Hippocampal formation (tissue), 2 donors: ENCODE measurements at regions not wholly inside any gene's neighbourhood (a gene's known extent, or its start where the extent isn't known, plus 50 kb on each side); places are given as distances from the start of the nearest gene placed in this dataset.

Source experiments
- DNase-seq, 2 donors: peaks; one replicate each; lab custom pipeline; 2025; lab: John Stamatoyannopoulos, UW

DNA sequence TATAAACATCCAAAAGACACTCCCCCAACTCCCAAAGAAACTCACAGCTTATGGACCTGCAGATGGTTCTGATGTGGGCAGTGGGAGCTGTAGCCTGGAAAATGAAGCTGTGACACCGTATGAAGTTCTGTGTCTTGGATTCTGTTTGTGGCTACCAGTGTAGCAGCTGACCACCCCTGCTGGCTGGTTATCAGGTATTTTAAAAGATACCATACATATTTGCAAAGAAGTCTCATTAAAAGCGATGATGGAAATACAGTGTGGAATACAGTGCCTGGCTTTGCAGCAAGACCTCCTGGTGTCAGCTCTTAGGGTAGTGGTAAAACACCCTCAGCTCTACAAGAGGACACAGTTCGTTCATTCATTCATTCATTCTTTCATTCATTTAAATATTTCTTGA is 194.3 kb upstream of the PRKCQ start:
- DNase-seq, result no peak

DNA sequence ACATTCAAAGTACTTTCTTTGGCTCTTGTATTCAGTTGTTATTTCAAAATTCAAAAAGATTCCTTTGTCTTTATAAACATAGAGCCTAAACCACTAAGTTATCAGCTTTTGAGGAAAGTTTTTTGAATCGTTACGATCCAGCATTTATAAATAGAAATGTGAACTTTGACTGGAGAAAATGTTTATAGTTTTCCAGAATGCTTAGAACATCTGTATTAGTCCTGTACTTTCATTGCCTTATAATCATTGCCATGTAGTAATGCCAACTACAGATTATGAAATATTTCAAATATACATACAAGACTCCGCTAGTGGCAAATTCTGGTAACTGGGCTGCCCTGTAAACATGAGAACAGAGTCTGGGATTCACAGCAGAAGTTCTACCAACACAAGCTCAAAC is 191.3 kb upstream of the PRKCQ start:
- no peak for DNase-seq

DNA sequence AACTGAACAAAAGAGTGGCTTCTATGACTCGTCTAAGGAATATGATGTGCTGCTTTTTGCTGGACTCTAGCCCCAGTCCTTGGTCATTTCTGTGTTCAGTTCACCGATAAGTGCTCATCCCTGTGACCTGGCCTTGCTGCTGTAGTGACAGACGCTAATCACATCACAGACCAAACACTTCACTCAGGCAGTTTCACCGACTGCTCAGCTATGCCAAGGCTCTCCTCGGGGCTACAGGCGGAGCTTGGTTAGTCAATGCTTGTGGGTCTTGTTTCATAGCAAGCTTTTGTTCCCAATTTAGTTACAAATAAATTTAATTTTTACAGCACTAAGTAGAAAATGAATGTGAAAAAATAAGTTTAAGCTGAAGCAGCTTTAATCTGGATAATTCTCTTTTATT is 190.8 kb upstream of the PRKCQ start:
- DNase-seq, result no peak

DNA sequence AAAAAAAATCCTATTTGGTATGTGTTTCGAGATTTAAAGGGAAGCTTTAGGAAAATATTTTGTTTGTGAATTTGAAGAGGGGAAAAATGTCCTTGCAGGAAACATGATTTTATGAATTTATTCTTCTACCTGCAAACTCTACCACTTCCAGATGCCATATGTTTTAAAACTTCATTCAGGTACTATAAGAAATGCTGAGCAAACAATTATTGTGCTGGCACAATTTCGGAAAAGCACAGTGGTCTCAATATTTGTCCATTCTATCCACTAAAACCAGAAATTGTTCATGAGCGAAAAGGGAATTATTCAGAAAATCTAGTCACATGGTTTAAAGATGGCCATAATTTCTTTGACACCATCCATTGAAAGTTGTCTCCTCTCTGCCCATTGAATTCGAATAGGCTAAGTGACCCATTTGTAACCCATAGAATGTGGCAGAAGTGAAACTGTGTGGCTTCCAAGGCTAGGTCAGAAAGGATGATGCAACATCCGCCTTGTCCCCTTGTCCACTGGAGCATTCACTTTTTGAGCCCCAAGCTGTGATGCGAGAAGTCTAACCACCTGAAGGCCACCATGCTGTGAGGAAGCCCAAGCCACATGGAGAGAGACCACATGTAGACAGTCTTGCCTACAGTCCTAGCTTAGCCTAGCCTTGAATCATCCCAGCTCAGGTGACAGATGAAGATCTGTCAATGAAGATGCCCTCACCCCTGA is 189.8 kb upstream of the PRKCQ start:
- DNase-seq, result no peak

DNA sequence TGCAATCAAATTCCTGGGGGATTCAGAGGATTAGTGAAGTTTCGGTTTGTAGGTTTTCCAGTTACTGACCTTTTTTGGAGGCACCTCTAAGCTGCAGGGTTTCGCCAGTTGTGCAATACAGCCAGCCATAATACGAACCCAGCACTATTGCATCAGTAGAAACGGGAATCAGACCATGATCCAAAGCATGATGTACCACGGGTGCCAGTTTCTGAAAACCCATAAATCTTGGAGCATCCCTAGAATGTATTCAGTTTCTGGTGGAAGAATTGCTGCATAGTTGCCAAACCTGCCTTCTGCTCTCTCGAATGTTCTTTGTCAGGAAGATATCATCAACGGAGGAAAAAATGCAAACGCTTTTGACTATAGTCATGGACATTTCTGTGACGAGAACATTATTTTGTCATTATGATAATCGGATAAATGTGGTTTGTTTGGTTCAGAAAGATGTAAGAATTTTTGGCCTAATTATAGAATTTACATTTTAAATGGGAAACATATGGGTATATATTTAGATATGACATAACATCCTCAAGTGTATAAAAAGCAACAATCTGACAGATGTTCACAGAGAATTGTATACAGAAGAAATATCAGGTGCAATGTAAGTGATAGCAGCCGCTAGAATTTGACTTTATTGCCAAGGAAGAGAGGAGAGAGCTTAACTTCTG is 186.2 kb upstream of the PRKCQ start:
- no peak for DNase-seq

DNA sequence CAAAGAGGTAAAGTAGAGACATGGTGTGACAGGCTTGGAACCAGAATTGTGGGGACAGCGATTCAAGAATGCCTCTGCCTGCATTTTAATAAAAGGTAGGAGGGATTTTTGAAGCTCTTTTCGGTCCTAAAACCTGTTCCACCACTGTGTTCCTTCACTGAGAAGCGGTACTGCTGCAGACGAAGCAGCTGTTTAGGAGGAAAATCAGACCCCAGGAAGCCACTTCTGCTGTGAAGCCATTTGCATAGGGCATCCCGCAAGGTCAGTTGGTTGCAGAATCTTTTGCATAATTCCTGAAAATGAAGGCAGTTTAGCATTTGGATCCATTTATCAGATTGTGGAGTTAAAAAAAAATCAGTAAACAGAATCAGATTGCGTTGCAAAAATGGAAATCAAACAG is 183.3 kb upstream of the PRKCQ start:
- no peak for DNase-seq

DNA sequence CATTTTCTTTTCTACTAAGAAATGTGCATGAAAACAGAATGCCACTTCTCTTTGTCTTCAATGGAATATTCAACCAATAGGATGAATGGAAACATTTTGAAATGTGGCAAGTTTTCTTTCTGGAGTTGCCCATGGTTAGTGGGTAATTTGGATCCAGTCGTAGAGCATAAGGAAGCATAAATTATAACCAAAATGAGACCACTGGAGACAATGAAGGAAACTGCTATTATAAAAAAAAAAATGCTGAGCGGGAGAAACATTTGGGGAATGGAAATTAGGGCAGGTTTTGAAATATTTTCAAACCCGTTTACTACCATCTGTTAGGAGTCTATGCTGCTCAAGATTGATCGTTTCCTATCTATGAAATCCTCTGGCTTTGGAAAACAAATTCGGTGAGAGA is 182.9 kb upstream of the PRKCQ start:
- DNase-seq, result no peak

DNA sequence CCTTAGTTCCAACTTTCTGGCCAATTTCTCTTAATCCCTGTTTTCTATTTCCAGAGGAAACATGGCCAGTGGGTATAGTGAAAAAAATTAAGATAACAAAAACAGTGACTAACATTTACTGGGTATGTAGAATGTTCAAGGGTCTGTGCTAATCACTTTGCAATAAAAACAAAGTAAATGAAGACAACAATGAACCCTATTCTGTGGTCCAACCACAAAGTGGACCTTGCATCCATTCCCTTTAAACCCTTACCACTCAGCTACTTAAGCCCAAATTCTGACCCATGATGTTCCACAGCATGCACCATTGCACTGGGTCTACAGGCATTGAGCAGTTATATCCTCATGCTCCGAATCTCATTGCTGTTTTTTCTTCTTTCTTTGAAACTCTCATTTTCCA is 179.9 kb upstream of the PRKCQ start:
- no peak for DNase-seq

DNA sequence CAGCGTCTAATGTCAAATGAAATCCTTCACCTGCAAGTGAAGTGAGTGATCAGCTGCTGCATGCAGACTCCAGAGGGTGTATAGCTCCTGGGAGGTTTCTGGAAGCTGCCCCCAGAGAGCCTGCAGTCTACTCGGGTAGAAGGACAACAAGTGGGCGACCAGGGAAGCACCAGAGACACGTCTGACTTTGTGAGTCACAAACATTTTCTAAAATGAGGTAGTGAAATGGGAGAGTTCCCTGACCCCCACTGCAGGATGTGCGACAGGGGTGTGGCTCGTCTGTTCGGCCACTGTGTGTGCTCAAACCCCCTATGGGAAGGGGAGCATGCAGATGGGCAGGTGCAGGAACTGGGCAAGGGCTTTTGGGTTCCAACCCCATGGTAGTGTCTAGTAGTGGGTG is 177.1 kb upstream of the PRKCQ start:
- DNase-seq, result no peak

DNA sequence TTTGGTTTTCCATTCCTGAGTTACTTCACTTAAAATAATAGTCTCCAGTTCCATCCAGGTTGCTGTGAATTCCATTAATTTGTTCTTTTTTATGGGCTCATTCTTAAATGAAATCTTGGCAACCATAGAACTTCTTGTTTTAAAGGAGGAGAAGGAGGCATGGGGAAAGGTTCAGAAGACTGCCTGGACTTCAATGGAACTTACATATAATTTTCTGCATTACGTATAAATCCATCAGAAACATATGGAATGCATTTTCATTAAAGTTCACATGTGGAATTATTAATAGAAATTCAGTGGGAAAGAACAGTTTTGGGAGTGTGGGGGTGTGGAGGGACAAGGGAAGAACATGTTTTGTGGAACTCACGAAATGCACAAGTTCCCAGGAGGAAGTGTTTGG is 176.6 kb upstream of the PRKCQ start:
- DNase-seq, result no peak

DNA sequence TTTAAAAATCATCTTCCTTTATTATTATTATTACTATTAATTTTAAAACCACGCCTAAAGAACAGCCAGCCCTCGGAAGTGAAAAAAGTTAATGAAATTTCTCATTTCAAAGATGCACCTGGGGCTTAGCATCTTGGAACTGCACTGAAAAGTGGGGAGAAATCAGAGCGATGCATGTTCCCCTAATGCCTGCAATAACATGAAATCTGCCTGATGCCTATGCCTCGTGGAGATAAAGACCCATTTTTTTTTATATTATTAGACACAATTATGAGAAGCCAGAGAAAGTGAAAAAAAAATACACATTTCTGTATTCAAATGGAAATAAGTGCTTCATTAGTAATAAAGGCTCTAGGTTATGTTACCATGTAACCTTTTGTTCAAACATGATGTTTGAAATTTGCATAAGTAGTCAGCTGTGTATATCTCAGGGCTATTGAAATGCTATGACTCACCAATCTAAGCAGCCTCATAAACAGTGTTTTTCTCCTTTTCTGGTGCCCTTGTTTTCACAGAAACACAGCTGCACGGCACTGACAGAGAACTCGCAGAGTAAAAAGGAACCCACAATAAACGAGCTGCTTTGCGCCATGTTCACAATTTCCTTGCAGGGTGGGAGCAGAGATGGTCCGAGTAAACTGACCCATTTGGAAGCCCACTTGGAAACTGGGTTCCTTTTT is 175.8 kb upstream of the PRKCQ start:
- DNase-seq, result peak; percentile 11 to 72

DNA sequence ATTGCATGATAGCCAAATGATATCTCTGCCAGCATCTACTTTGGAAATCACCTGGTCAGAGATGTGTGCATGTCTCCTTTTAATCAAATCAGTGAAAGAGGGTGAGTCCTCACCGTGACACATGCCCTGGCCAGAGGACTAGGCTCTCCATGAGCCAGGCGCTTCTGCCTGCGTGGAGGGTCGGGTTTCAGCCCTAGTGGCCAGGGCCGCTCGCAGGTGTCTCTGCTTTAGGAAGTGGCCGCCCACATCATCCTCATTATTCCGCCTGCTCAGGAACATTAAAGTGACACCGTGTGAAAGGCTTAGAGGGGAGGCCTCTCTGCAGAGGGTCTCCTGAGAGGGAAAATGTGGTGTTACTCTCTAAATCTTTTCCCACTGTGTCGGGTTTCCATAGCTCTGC is 173.6 kb upstream of the PRKCQ start:
- no peak for DNase-seq

DNA sequence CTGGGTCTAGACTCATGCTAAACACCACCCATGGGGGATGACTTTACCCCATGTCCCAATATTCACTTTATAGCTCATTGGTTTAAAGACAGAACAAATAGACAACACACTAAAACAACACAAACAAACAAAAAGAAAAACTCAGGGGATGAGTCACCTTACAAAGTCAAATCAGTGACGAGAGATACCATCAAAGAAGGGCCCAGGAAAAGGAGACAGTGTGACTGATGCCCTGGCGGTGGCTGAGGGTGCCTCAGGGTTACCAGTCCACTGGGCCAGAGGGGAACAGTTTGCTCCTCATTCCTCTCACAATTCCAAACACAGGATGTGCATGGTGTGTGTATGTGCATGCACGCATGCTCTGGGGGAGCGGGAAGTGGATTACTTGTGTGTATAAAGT is 171.3 kb upstream of the PRKCQ start:
- no peak for DNase-seq

DNA sequence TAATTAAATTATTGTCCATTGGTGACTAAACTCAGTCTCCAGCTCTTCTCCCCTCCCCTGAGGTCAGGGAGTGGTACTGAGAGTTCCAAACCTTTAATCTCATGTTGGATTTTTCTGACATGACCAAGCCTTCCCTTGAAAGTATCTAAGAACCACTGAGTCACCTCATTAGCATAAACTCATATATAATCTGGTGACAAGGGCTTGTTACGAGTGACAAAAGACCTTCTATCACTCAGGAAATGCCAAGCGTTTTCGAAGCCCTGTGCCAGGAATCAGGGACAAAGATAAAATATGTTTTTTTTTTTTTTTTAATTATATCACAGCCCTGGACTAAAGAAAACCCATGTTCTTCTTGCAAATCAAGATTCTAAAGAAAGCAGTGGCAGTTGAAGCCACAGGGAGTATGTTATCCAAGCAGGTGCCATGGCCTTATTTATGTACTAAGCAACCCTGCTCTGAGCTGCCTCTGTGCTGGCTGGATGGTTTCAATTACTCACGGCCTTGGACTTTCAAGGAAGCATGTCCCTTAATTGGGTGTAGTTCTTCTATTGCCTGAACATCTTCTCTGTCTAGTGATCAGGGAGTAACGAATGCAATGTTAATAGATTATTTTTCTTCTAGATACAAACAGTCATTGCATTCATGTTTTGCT is 169.0 kb upstream of the PRKCQ start:
- no peak for DNase-seq

DNA sequence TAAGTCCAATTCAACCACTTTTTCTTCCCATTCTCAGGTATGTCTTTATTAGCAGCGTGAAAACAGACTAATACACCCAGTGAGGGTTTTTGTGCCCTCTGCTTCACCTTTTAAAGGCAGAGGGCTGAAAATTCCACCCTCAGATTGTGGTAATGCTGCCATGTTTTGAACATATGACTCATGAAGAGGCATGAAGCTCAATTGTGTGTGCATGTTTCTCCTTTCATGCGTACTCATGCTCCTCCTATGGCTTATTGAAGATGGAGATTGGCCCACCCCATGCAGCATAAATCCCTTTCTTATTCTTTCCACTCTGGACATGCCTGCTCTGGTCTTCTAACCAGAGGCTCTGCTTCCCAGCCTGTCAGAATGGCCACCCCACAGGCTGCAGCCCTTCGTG is 168.0 kb upstream of the PRKCQ start:
- no peak for DNase-seq

DNA sequence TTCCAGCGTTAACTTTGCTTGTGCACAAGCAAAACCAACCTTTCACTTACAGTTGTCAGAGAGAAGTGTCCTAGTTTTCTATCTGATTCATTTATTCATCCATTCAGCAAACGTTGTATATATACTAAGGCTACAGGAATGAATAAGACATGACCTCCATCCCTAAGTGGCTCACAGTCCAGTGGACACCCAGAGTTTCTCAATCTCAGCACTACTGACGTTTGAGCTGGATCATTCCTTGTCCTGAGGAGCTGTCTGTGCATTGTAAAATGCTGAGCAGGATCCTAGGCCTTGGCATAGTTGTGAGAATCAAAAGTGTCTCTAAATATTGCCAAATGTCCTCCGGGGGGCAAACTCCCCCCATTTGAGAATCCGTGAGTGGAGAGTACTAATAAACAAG is 166.7 kb upstream of the PRKCQ start:
- no peak for DNase-seq

DNA sequence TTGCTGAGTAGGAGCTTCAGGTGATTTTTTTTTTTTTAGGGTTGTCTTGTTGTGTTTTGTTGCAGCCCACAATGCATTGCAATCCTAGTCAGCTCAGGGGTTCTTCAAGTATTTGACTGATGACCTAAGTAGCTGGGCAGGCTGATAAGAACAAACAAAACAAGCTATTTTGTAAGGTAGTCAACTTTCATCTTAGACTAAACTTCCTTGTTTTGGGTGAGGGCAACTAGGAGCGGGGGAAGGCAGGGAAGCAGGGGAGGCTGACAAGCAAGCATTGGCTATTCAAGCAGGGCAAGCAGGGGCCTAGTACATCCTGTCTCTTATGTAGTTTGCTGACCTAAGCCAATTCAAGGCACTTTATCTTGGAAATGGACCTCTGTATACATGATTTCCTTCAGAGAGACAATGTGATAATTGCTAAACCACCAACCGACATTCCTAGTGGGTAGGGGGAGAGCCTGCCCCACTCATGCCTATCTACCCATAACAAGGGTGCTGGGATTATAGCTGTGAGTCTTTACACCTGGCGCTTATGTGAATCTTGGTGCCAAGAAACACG is 163.3 kb upstream of the PRKCQ start:
- no peak for DNase-seq

DNA sequence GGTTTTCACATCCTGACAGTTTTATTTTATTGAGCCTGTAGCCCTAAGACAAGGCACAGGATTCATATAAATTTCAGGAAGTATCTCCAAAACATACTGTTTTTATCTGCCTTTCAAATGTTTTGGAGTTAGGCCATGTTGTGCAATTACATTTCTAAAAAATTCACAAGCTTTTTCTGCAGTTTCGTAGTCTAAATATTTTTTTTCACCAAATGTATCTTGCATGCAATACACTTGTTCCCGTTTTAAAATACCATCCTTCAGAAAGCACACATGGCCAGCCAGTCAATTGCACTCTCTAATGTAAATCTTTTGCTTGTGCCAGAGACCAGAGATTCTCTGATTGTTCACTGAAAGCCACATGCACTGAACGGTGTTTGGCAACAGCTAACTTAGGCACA is 161.5 kb upstream of the PRKCQ start:
- DNase-seq, result no peak

DNA sequence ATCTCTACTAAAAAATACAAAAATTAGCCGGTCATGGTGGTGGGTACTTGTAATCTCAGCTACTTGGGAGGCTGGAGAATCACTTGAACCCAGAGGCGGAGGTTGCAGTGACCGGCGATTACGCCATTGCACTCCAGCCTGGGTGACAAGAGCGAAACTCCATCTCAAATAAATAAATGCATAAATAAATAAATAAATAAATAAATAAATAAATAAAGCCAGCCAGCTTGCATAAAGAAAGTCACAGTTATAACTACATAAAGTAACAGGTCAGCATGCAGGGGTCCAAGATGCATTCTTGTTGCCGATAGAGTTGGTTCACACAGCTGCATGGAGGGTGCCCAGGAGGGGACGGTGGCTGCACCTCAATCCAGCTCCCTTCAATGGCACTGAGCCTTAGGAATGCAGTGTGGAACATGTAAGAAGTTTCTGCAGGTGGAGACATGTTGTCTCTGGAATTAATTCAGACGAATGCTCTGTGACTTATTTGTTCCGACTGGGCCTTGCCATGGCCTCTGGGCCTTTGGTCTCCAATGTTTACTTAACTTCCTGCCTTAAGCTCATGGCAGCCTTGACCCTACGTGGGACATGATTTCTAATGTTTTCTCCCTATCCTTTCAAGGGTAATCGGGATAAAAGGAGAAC is 159.6 kb upstream of the PRKCQ start:
- DNase-seq, result no peak

DNA sequence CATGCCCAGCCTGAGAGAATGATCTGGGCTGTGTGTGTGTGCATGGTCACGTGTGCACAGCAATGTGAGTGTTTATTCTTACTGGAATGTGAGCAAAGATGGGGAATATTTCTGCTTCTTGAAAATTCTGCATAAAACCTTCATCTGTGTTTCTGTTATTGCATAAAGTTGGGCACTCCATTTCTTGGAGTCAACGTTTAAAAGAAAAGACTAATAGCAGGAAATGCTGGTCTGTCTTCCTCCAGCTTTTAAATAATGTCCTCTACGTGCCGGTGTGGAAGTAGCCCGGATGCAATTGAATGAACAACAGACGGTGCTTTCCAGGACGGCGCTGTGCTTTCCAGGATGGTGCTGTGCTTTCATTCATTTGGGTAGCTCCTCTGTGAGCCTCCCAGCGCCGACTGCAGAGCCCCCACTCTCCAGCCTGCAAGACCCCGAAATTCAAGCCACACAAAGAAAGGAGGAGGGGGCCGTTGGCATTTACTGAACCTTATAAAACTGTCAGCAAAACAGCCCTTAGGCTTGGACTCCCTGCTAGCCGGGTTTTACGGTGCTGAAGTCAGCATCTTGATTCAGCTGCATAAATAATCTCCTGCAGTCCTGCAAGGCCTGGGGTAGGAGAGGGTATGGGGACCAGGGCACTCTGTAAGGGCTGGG is 158.2 kb upstream of the PRKCQ start:
- DNase-seq, result no peak

DNA sequence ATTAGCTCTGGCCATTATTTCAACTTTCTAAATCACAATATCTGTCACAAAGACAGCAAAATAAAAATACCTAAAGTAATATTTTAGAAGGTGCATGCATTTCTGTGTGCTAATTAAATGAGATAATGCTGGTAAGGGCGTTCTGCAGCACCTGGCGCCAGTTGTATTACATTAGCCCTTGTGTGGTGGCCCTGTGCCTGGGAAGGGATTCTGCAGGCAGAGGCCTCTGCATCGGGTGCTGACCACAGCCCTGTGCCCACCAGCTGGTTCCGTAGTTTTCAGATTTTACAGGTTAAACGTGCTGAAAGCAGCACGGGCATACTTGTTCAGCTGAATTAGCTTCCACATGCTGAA is 157.7 kb upstream of the PRKCQ start:
- no peak for DNase-seq
